ENCODE measurements at regions not wholly inside any gene's neighbourhood (a gene's known extent, or its start where the extent isn't known, plus 50 kb on each side); places are given as distances from the start of the nearest gene placed in this dataset.

DNA sequence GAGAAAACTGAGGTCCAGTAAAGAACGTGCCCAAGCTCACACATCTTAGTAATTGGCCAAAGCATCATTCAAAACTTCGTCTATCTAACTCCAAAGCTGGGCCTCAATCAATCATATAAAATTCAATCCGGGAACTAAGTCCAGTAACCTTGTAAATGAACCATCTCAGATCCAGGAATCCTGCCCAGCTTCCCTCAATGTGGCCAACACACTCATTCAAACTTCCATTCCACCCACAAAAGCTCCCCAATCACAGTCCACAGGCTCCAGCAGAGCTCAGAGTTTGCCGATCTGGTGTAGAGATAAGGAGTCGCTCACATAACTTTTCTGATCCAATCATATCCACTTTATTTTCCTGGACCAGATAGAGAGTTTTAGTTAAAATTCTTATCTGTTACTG lies 144.8 kb downstream of the SPATA18 start (continued):
- TF ChIP-seq, protein P1, sequence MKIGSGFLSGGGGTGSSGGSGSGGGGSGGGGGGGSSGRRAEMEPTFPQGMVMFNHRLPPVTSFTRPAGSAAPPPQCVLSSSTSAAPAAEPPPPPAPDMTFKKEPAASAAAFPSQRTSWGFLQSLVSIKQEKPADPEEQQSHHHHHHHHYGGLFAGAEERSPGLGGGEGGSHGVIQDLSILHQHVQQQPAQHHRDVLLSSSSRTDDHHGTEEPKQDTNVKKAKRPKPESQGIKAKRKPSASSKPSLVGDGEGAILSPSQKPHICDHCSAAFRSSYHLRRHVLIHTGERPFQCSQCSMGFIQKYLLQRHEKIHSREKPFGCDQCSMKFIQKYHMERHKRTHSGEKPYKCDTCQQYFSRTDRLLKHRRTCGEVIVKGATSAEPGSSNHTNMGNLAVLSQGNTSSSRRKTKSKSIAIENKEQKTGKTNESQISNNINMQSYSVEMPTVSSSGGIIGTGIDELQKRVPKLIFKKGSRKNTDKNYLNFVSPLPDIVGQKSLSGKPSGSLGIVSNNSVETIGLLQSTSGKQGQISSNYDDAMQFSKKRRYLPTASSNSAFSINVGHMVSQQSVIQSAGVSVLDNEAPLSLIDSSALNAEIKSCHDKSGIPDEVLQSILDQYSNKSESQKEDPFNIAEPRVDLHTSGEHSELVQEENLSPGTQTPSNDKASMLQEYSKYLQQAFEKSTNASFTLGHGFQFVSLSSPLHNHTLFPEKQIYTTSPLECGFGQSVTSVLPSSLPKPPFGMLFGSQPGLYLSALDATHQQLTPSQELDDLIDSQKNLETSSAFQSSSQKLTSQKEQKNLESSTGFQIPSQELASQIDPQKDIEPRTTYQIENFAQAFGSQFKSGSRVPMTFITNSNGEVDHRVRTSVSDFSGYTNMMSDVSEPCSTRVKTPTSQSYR (CRISPR knock-in tag; IDR thresholded peaks at IDR 0.05), result no peak

DNA sequence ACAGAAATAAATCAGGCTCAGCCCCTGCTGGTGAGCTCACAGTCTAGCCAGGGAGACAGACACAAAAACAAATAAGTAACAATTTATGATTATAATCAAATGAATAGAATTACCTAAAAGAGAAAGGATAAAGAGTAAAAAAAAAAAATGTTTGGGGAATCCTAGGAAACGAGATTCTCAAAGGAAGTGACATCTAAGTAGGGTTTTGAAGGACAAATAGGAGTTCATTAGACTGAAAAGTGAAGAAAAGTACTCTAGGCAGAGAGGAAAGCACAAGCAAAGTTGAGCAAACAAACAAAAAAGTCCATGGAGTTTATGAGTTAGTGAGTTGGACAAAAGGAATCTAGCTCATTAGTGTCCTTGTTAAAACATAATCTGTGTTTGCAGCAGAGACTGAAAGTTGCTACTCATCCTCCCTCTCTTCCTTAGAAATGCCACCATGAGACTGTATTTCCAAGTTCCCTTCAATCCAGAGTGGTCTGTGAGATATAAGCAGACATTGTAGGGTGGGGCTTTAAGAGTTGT lies 145.6 kb downstream of the SPATA18 start:
- CTCF ChIA-PET, result no interaction called here
- no peaks in the 10 kb centered on the region for H3K36me3 Mint-ChIP-seq
- peaks cover 18% of the 10 kb centered on the region for H3K4me1 Mint-ChIP-seq
- H3K9me3 Mint-ChIP-seq, result peaks cover 8% of the 10 kb centered on the region
- no peak overlapping the region for H3K27ac Mint-ChIP-seq
- TF ChIP-seq ZNF423 (CRISPR knock-in tag; IDR thresholded peaks at IDR 0.05) (no peak), TCF7 (CRISPR knock-in tag; IDR thresholded peaks at IDR 0.05; ENCODE audit: low read depth) (no peak), MYBL2 (CRISPR knock-in tag; IDR thresholded peaks at IDR 0.05) (no peak), NFE2L1 (CRISPR knock-in tag; IDR thresholded peaks at IDR 0.05) (no peak)
- no peak for DNase-seq (ENCODE audit: low spot score)
- ATAC-seq, result no peak
- POLR2A ChIA-PET, result no interaction called here
- H3K4me3 Mint-ChIP-seq, result no peak overlapping the region
- no peaks in the 10 kb centered on the region for H3K27me3 Mint-ChIP-seq (ENCODE audit: low read depth)

DNA sequence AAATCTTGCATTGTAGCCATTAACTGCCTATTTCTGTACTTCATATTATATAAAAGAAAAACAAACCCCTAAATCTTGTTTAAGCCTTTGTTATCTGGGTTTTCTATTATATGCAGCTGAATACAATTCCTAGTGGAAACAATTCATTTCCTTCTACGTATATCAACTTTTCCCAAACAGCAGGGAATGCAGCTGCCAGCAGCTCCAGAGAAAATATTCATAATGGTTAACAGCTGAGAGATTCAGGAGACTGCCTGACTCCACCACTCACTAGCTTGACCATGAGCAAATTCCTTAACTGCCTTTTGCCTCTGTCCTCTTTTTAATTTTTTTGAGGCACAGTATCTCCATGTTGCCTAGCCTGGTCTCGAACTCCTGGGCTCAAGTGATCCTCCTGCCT lies 146.2 kb downstream of the SPATA18 start:
- ChIA-PET CTCF (no interaction called here), POLR2A (no interaction called here)
- Mint-ChIP-seq H3K4me3 (no peak overlapping the region), H3K9me3 (peaks cover 8% of the 10 kb centered on the region), H3K4me1 (peaks cover 24% of the 10 kb centered on the region), H3K36me3 (no peaks in the 10 kb centered on the region), H3K27ac (no peak overlapping the region), H3K27me3 (ENCODE audit: low read depth) (no peaks in the 10 kb centered on the region)
- no peak for ATAC-seq
- no peak for DNase-seq (ENCODE audit: low spot score)
- no peak for TF ChIP-seq GTF2I (CRISPR knock-in tag; conservative IDR thresholded peaks at IDR 0.05)
- TF ChIP-seq, protein P2, sequence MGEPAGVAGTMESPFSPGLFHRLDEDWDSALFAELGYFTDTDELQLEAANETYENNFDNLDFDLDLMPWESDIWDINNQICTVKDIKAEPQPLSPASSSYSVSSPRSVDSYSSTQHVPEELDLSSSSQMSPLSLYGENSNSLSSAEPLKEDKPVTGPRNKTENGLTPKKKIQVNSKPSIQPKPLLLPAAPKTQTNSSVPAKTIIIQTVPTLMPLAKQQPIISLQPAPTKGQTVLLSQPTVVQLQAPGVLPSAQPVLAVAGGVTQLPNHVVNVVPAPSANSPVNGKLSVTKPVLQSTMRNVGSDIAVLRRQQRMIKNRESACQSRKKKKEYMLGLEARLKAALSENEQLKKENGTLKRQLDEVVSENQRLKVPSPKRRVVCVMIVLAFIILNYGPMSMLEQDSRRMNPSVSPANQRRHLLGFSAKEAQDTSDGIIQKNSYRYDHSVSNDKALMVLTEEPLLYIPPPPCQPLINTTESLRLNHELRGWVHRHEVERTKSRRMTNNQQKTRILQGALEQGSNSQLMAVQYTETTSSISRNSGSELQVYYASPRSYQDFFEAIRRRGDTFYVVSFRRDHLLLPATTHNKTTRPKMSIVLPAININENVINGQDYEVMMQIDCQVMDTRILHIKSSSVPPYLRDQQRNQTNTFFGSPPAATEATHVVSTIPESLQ (CRISPR knock-in tag; IDR thresholded peaks at IDR 0.05), result no peak
- TF ChIP-seq, protein P3, sequence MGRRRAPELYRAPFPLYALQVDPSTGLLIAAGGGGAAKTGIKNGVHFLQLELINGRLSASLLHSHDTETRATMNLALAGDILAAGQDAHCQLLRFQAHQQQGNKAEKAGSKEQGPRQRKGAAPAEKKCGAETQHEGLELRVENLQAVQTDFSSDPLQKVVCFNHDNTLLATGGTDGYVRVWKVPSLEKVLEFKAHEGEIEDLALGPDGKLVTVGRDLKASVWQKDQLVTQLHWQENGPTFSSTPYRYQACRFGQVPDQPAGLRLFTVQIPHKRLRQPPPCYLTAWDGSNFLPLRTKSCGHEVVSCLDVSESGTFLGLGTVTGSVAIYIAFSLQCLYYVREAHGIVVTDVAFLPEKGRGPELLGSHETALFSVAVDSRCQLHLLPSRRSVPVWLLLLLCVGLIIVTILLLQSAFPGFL (CRISPR knock-in tag; IDR thresholded peaks at IDR 0.05; ENCODE audit: borderline replicate concordance), result no peak
- no peak for TF ChIP-seq CREM (CRISPR knock-in tag; IDR thresholded peaks at IDR 0.05)
- TF ChIP-seq, protein P4, sequence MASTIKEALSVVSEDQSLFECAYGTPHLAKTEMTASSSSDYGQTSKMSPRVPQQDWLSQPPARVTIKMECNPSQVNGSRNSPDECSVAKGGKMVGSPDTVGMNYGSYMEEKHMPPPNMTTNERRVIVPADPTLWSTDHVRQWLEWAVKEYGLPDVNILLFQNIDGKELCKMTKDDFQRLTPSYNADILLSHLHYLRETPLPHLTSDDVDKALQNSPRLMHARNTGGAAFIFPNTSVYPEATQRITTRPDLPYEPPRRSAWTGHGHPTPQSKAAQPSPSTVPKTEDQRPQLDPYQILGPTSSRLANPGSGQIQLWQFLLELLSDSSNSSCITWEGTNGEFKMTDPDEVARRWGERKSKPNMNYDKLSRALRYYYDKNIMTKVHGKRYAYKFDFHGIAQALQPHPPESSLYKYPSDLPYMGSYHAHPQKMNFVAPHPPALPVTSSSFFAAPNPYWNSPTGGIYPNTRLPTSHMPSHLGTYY (CRISPR knock-in tag; IDR thresholded peaks at IDR 0.05), result no peak
- no peak for TF ChIP-seq NFE2L1 (CRISPR knock-in tag; IDR thresholded peaks at IDR 0.05)
- TF ChIP-seq, protein P5, sequence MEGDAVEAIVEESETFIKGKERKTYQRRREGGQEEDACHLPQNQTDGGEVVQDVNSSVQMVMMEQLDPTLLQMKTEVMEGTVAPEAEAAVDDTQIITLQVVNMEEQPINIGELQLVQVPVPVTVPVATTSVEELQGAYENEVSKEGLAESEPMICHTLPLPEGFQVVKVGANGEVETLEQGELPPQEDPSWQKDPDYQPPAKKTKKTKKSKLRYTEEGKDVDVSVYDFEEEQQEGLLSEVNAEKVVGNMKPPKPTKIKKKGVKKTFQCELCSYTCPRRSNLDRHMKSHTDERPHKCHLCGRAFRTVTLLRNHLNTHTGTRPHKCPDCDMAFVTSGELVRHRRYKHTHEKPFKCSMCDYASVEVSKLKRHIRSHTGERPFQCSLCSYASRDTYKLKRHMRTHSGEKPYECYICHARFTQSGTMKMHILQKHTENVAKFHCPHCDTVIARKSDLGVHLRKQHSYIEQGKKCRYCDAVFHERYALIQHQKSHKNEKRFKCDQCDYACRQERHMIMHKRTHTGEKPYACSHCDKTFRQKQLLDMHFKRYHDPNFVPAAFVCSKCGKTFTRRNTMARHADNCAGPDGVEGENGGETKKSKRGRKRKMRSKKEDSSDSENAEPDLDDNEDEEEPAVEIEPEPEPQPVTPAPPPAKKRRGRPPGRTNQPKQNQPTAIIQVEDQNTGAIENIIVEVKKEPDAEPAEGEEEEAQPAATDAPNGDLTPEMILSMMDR (IDR thresholded peaks at IDR 0.05), result no peak
- TF ChIP-seq TEAD4 (CRISPR knock-in tag; IDR thresholded peaks at IDR 0.05), result no peak
